Stimulated activated CD8-positive, alpha-beta memory T cell treated with anti-CD3 and anti-CD28 coated beads, Interleukin-7, amount 100 ng/mL, for 4 hours (primary cell): ENCODE measurements at regions not wholly inside any gene's neighbourhood (a gene's known extent, or its start where the extent isn't known, plus 50 kb on each side); places are given as distances from the start of the nearest gene placed in this dataset.

Experiments used
- DNase-seq, 2 donors: peaks; one replicate each; pipeline ENCODE4 v3.0.0-alpha.2; 2020; ENCODE audit warnings: low read depth in 2 of 2

- DNase-seq = no peak
Observed at GRCh38 chr14:86013641-86014040, 483.7 kb downstream of the FLRT2 start.

- no peak for DNase-seq
Observed at GRCh38 chr14:86012461-86012860, 482.5 kb downstream of the FLRT2 start.

GRCh38 chr14:86003998-86004397 lies 474.1 kb downstream of the FLRT2 start:
- DNase-seq = no peak

- no peak for DNase-seq
Observed at GRCh38 chr14:85996551-85996950, 466.6 kb downstream of the FLRT2 start.

GRCh38 chr14:85991156-85991555 lies 461.2 kb downstream of the FLRT2 start:
- no peak for DNase-seq

- DNase-seq = no peak
Observed at GRCh38 chr14:85987907-85988306, 458.0 kb downstream of the FLRT2 start.

- no peak for DNase-seq
Observed at GRCh38 chr14:85987292-85987691, 457.3 kb downstream of the FLRT2 start.

- DNase-seq = no peak
Observed at GRCh38 chr14:85978582-85979250, 448.8 kb downstream of the FLRT2 start.

- DNase-seq = no peak
Observed at GRCh38 chr14:85974602-85975001, 444.7 kb downstream of the FLRT2 start.

GRCh38 chr14:85963486-85963885 lies 433.5 kb downstream of the FLRT2 start:
- DNase-seq = no peak

- DNase-seq = no peak
Observed at GRCh38 chr14:85960756-85961155, 430.8 kb downstream of the FLRT2 start.

GRCh38 chr14:85959063-85959462 lies 429.1 kb downstream of the FLRT2 start:
- DNase-seq = no peak

- DNase-seq = no peak
Observed at GRCh38 chr14:85958069-85958468, 428.1 kb downstream of the FLRT2 start.

GRCh38 chr14:85953265-85953664 lies 423.3 kb downstream of the FLRT2 start:
- DNase-seq = no peak

- no peak for DNase-seq
Observed at GRCh38 chr14:85948153-85948552, 418.2 kb downstream of the FLRT2 start.

GRCh38 chr14:85947461-85948139 lies 417.7 kb downstream of the FLRT2 start:
- DNase-seq = no peak

- no peak for DNase-seq
Observed at GRCh38 chr14:85943192-85943591, 413.2 kb downstream of the FLRT2 start.

GRCh38 chr14:85934886-85935254 lies 404.9 kb downstream of the FLRT2 start:
- no peak for DNase-seq

- peak; percentile 39 to 40 for DNase-seq
Observed at GRCh38 chr14:85934123-85934885, 404.4 kb downstream of the FLRT2 start.

GRCh38 chr14:85921241-85921640 lies 391.3 kb downstream of the FLRT2 start:
- no peak for DNase-seq

GRCh38 chr14:85917716-85918115 lies 387.8 kb downstream of the FLRT2 start:
- DNase-seq = no peak

- no peak for DNase-seq
Observed at GRCh38 chr14:85915711-85916110, 385.8 kb downstream of the FLRT2 start.

GRCh38 chr14:85912141-85912540 lies 382.2 kb downstream of the FLRT2 start:
- no peak for DNase-seq
